ENCODE measurements at regions not wholly inside any gene's neighbourhood (a gene's known extent, or its start where the extent isn't known, plus 50 kb on each side); places are given as distances from the start of the nearest gene placed in this dataset.

DNA sequence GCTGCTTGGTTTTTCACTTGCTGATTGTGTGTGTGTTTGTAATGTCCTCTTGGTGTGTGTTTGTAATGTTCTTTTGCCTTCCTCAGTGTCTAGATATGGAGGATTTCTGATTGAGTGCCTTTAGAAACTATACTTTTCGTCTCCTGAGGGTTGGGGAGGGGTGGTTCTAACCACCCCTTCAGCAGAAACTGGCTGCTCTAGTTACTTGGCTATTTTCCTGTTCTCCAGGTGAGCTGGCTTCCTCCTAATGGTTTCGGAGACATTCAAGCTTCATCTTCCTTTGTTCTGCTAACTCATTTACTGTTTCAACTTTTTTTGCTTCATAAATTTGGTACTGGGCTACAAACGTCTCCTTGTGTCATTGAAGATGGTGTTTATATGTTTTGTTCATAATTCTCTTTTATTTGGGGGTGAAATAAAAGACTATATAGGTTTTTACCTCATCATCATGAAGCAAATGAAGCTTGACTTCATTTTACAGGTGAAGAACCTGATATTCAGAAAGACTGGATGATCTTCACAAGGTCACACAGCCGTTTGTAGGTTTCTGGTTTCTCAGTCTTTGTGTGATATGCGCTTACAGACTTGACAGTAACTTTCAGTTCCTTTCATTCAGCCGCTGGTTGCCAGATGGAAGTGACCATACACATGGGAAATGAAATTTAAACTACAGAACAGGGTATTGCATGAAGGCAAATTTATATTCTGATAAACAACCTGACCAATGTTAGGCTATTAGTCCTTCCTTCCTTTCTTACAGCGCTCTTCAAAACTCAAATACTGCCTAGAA is 238.5 kb downstream of the GALR1 start:
- Histone ChIP-seq H3K4me2 (ENCODE audit: low read length) (no peak overlapping the region), H3K27me3 (ENCODE audit: control insufficient read depth, low read length) (no peaks in the 10 kb centered on the region), H4K20me1 (ENCODE audit: control insufficient read depth, insufficient read depth, low read depth, low read length) (no peaks in the 10 kb centered on the region), H3K27ac (ENCODE audit: low read depth, low read length) (no peak overlapping the region), H3K9me3 (ENCODE audit: control insufficient read depth, insufficient read depth, low read length) (no peaks in the 10 kb centered on the region), H3F3A (ENCODE audit: control insufficient read depth, insufficient read depth) (no peaks in the 10 kb centered on the region), H3K9me2 (replicated peaks; ENCODE audit: control insufficient read depth, low read length) (no peaks in the 10 kb centered on the region), H3K4me3 (ENCODE audit: low read length) (no peak overlapping the region), H3K4me1 (ENCODE audit: control insufficient read depth, low read length) (no peaks in the 10 kb centered on the region), H3K36me3 (ENCODE audit: control insufficient read depth, low read length) (no peaks in the 10 kb centered on the region), H3K79me2 (ENCODE audit: control insufficient read depth, low read length) (no peaks in the 10 kb centered on the region)
- TF ChIP-seq EZH2phosphoT487 (IDR thresholded peaks at IDR 0.05; ENCODE audit: borderline replicate concordance, low read length): no peak
- TF ChIP-seq, protein P1, sequence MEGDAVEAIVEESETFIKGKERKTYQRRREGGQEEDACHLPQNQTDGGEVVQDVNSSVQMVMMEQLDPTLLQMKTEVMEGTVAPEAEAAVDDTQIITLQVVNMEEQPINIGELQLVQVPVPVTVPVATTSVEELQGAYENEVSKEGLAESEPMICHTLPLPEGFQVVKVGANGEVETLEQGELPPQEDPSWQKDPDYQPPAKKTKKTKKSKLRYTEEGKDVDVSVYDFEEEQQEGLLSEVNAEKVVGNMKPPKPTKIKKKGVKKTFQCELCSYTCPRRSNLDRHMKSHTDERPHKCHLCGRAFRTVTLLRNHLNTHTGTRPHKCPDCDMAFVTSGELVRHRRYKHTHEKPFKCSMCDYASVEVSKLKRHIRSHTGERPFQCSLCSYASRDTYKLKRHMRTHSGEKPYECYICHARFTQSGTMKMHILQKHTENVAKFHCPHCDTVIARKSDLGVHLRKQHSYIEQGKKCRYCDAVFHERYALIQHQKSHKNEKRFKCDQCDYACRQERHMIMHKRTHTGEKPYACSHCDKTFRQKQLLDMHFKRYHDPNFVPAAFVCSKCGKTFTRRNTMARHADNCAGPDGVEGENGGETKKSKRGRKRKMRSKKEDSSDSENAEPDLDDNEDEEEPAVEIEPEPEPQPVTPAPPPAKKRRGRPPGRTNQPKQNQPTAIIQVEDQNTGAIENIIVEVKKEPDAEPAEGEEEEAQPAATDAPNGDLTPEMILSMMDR (IDR thresholded peaks at IDR 0.05; ENCODE audit: low read depth, low read length, poor library complexity, severe bottlenecking): no peak

DNA sequence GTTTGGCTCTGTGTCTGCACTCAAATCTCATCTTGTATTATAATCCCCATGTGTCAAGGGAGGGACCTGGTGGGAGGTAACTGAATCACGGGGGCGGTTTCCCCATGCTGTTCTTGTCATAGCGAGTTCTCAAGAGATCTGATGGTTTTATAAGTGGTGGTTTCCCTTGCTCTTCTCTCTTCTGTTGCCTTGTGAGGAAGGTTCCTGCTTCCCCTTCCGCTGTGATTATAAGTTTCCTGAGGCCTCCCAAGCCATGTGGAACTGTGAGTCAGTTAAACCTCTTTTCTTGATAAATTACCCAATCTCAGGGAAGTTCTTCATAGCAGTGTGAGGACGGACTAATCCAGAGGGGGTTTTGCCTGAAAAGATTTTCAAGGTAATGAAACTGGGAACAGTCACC is 245.4 kb downstream of the GALR1 start:
- Histone ChIP-seq H3F3A (ENCODE audit: control insufficient read depth, insufficient read depth) (no peaks in the 10 kb centered on the region), H3K27me3 (ENCODE audit: control insufficient read depth, low read length) (no peaks in the 10 kb centered on the region), H3K4me1 (ENCODE audit: control insufficient read depth, low read length) (no peaks in the 10 kb centered on the region), H3K36me3 (ENCODE audit: control insufficient read depth, low read length) (no peaks in the 10 kb centered on the region), H3K9me2 (replicated peaks; ENCODE audit: control insufficient read depth, low read length) (no peaks in the 10 kb centered on the region), H3K4me3 (ENCODE audit: low read length) (no peak overlapping the region), H4K20me1 (ENCODE audit: control insufficient read depth, insufficient read depth, low read depth, low read length) (no peaks in the 10 kb centered on the region), H3K4me2 (ENCODE audit: low read length) (no peak overlapping the region), H3K9me3 (ENCODE audit: control insufficient read depth, insufficient read depth, low read length) (peaks cover 4% of the 10 kb centered on the region; the same call in 1 of the 2 replicates), H3K79me2 (ENCODE audit: control insufficient read depth, low read length) (no peaks in the 10 kb centered on the region), H3K27ac (ENCODE audit: low read depth, low read length) (no peak overlapping the region)
- TF ChIP-seq, protein P1 (IDR thresholded peaks at IDR 0.05; ENCODE audit: low read depth, low read length, poor library complexity, severe bottlenecking): no peak
- no peak for TF ChIP-seq EZH2phosphoT487 (IDR thresholded peaks at IDR 0.05; ENCODE audit: borderline replicate concordance, low read length)

DNA sequence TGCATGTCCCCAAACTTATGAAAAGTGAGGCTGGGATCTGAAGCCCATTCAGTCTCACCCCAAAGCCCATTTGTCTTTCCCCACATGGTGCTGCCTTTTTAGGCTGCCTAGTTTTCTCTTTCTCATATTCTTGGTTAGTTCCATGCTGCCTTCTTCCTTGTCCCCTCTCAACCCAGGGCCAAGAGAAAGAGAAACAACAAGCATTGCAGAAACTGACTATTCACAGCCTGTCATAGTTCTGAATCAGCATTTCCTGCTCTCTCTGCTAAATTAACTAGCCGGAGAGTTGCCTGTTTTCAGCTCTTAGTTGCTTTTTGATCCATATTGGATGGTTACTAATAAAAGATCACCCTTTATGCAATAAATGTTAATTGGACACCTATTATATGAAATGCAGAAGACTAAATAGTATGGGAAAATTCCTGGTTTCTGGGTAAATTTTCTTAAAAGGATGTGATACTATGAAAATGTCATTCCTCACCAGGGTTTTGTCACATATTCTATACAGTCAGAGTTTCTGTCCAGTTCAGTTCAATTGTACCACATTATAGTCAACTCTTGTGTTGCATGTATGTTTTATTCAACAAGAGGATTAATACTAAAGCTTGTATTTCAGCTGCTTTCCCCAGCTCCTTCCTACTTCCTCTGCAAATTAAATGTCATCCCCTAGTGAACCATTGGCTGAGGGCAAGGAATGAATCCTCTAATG is 246.5 kb downstream of the GALR1 start:
- H3K4me2 ChIP-seq (ENCODE audit: low read length): no peak overlapping the region
- no peaks in the 10 kb centered on the region for H3K27me3 ChIP-seq (ENCODE audit: control insufficient read depth, low read length)
- no peaks in the 10 kb centered on the region for H3K79me2 ChIP-seq (ENCODE audit: control insufficient read depth, low read length)
- peaks cover 4% of the 10 kb centered on the region; the same call in 1 of the 2 replicates for H3K9me3 ChIP-seq (ENCODE audit: control insufficient read depth, insufficient read depth, low read length)
- TF ChIP-seq, protein P1 (IDR thresholded peaks at IDR 0.05; ENCODE audit: low read depth, low read length, poor library complexity, severe bottlenecking): no peak
- no peak for TF ChIP-seq EZH2phosphoT487 (IDR thresholded peaks at IDR 0.05; ENCODE audit: borderline replicate concordance, low read length)
- H4K20me1 ChIP-seq (ENCODE audit: control insufficient read depth, insufficient read depth, low read depth, low read length): no peaks in the 10 kb centered on the region
- no peaks in the 10 kb centered on the region for H3K36me3 ChIP-seq (ENCODE audit: control insufficient read depth, low read length)
- no peaks in the 10 kb centered on the region for H3K4me1 ChIP-seq (ENCODE audit: control insufficient read depth, low read length)
- no peaks in the 10 kb centered on the region; the same call in 1 of the 2 replicates for H3K9me2 ChIP-seq (replicated peaks; ENCODE audit: control insufficient read depth, low read length)
- H3F3A ChIP-seq (ENCODE audit: control insufficient read depth, insufficient read depth): no peaks in the 10 kb centered on the region
- H3K27ac ChIP-seq (ENCODE audit: low read depth, low read length): no peak overlapping the region
- no peak overlapping the region for H3K4me3 ChIP-seq (ENCODE audit: low read length)
